Hepatocyte (in vitro differentiated cells): ENCODE measurements at regions not wholly inside any gene's neighbourhood (a gene's known extent, or its start where the extent isn't known, plus 50 kb on each side); places are given as distances from the start of the nearest gene placed in this dataset.

Source experiments
- CTCF ChIP-seq: fragments of 200-600 bp; sonication (generic); IDR thresholded peaks from 2 replicates; pipeline ENCODE4 v1.5.1; 2016; ENCODE audit warnings: antibody characterized with exemption, mild to moderate bottlenecking; ENCODE audit not compliant: poor library complexity
- EZH2 ChIP-seq: fragments of 200-600 bp; sonication (generic); IDR thresholded peaks from 2 replicates; pipeline ENCODE4 v1.6.1; 2016; ENCODE audit warnings: antibody characterized with exemption, mild to moderate bottlenecking, borderline replicate concordance
- EZH2phosphoT487 ChIP-seq: fragments of 200-600 bp; sonication (generic); IDR thresholded peaks from one replicate; pipeline ENCODE4 v1.6.1; 2018; ENCODE audit warnings: antibody characterized with exemption, mild to moderate bottlenecking, low read depth, moderate library complexity; ENCODE audit not compliant: unreplicated experiment, severe bottlenecking

- no peak for TF ChIP-seq CTCF
- TF ChIP-seq EZH2, result no peak
- TF ChIP-seq EZH2phosphoT487, result no peak
Measured at GRCh38 chrX:42546800-42547199, 231.2 kb downstream of the PPP1R2C start.
